Mesendoderm (in vitro differentiated cells): ENCODE measurements at regions not wholly inside any gene's neighbourhood (a gene's known extent, or its start where the extent isn't known, plus 50 kb on each side); places are given as distances from the start of the nearest gene placed in this dataset.

Source experiments
- DNase-seq: peaks from one replicate; pipeline ENCODE4 v3.0.0; 2013
- H2AK5ac ChIP-seq: 2 replicates; pipeline ENCODE4 v1.6.1; 2013; ENCODE audit warnings: low read length, inconsistent platforms
- H2BK120ac ChIP-seq: 2 replicates; pipeline ENCODE4 v1.6.1; 2013; ENCODE audit warnings: low read depth, mild to moderate bottlenecking, low read length, moderate library complexity, mixed read lengths
- H2BK15ac ChIP-seq: replicated peaks from 2 replicates; pipeline ENCODE4 v1.6.1; 2013; ENCODE audit warnings: low read depth, mild to moderate bottlenecking, moderate library complexity
- H2BK5ac ChIP-seq: 2 replicates; pipeline ENCODE4 v1.6.1; 2013; ENCODE audit warnings: low read length, inconsistent platforms
- H3K18ac ChIP-seq: 2 replicates; pipeline ENCODE4 v1.6.1; 2013; ENCODE audit warnings: mild to moderate bottlenecking, low read length, mixed read lengths
- H3K23ac ChIP-seq: one replicate; pipeline ENCODE4 v1.6.1; 2013; ENCODE audit warnings: low read length
- H3K27ac ChIP-seq: 2 replicates; pipeline ENCODE4 v1.5.1; 2013; ENCODE audit warnings: low read depth, mild to moderate bottlenecking, inconsistent platforms, low read length, moderate library complexity
- H3K27me3 ChIP-seq: 2 replicates; pipeline ENCODE4 v1.6.1; 2013; ENCODE audit warnings: low read length, control low read depth, mild to moderate bottlenecking, inconsistent platforms; ENCODE audit not compliant: insufficient read depth, poor library complexity
- H3K36me3 ChIP-seq: 2 replicates; pipeline ENCODE4 v1.6.1; 2013; ENCODE audit warnings: low read length, inconsistent platforms; ENCODE audit not compliant: control insufficient read depth, insufficient read depth
- H3K4ac ChIP-seq: one replicate; pipeline ENCODE4 v1.6.1; 2013; ENCODE audit warnings: low read depth, mild to moderate bottlenecking, low read length, moderate library complexity
- H3K4me1 ChIP-seq: 2 replicates; pipeline ENCODE4 v1.6.1; 2013; ENCODE audit warnings: low read depth, low read length, inconsistent platforms; ENCODE audit not compliant: control insufficient read depth
- H3K4me2 ChIP-seq: 2 replicates; pipeline ENCODE4 v1.6.1; 2013; ENCODE audit warnings: low read length
- H3K4me3 ChIP-seq: 2 replicates; pipeline ENCODE4 v1.5.1; 2013; ENCODE audit warnings: mild to moderate bottlenecking, low read length
- H3K56ac ChIP-seq: one replicate; pipeline ENCODE4 v1.6.1; 2013; ENCODE audit warnings: low read length
- H3K79me1 ChIP-seq: 2 replicates; pipeline ENCODE4 v1.6.1; 2013; ENCODE audit warnings: low read length, inconsistent platforms
- H3K79me2 ChIP-seq: 2 replicates; pipeline ENCODE4 v1.6.1; 2013; ENCODE audit warnings: mild to moderate bottlenecking, low read length; ENCODE audit not compliant: control insufficient read depth, insufficient read depth
- H3K9ac ChIP-seq: 2 replicates; pipeline ENCODE4 v1.6.1; 2013; ENCODE audit warnings: low read length, inconsistent platforms
- H4K5ac ChIP-seq: one replicate; pipeline ENCODE4 v1.6.1; 2013; ENCODE audit warnings: low read length
- H4K8ac ChIP-seq: one replicate; pipeline ENCODE4 v1.6.1; 2013; ENCODE audit warnings: low read depth, mild to moderate bottlenecking, control low read depth, low read length, moderate library complexity
- WGBS: extraction: QIAGEN DNeasy Blood & Tissue Kit; methylation state at CpG from one replicate; pipeline ENCODE4 v1.1.7; 2013; ENCODE audit warnings: low lambda C conversion rate, missing lambda C conversion rate; ENCODE audit not compliant: insufficient coverage; ENCODE audit errors: extremely low coverage; 5-methylcytosine and 5-hydroxymethylcytosine counted together

- WGBS: no CpG with 5 or more reads among the region's 2 CpGs
- Histone ChIP-seq H3K4me3 (no peak overlapping the region), H3K4me1 (no peaks in the 10 kb centered on the region), H3K27me3 (no peaks in the 10 kb centered on the region), H4K5ac (no peak overlapping the region), H3K27ac (no peak overlapping the region), H3K79me2 (no peaks in the 10 kb centered on the region), H3K56ac (no peak overlapping the region), H2BK15ac (no peak overlapping the region), H2BK5ac (no peak overlapping the region), H2AK5ac (no peak overlapping the region), H3K4ac (no peak overlapping the region), H4K8ac (no peak overlapping the region), H3K36me3 (no peaks in the 10 kb centered on the region), H3K23ac (no peak overlapping the region), H3K18ac (no peak overlapping the region), H3K9ac (no peak overlapping the region), H2BK120ac (no peak overlapping the region), H3K4me2 (no peak overlapping the region), H3K79me1 (no peaks in the 10 kb centered on the region)
- DNase-seq: no peak
Measured at GRCh38 chr2:71778514-71778913, 325.2 kb downstream of the DYSF start.

GRCh38 chr2:71777946-71778345, 324.6 kb downstream of the DYSF start:
- Histone ChIP-seq H3K4me2 (no peak overlapping the region), H3K4me1 (no peaks in the 10 kb centered on the region), H2BK120ac (no peak overlapping the region), H3K4ac (no peak overlapping the region), H3K27ac (no peak overlapping the region), H4K8ac (no peak overlapping the region), H3K27me3 (no peaks in the 10 kb centered on the region), H3K36me3 (no peaks in the 10 kb centered on the region), H3K79me1 (no peaks in the 10 kb centered on the region), H3K9ac (no peak overlapping the region), H3K4me3 (no peak overlapping the region), H2AK5ac (no peak overlapping the region), H3K79me2 (no peaks in the 10 kb centered on the region), H2BK15ac (no peak overlapping the region), H3K23ac (no peak overlapping the region), H2BK5ac (no peak overlapping the region), H3K18ac (no peak overlapping the region), H4K5ac (no peak overlapping the region), H3K56ac (no peak overlapping the region)
- no peak for DNase-seq
- no CpG with 5 or more reads among the region's 4 CpGs for WGBS

- no peaks in the 10 kb centered on the region for H3K36me3 ChIP-seq
- H3K27me3 ChIP-seq: no peaks in the 10 kb centered on the region
- no peak overlapping the region for H4K5ac ChIP-seq
- no peak overlapping the region for H2BK120ac ChIP-seq
- DNase-seq: no peak
- no peak overlapping the region for H3K9ac ChIP-seq
- no peak overlapping the region for H3K4me2 ChIP-seq
- H3K4me3 ChIP-seq: no peak overlapping the region
- no peak overlapping the region for H2BK15ac ChIP-seq
- H3K79me2 ChIP-seq: no peaks in the 10 kb centered on the region
- no CpG with 5 or more reads among the region's 3 CpGs for whole genome bisulfite sequencing
- H3K4ac ChIP-seq: no peak overlapping the region
- no peak overlapping the region for H3K18ac ChIP-seq
- no peak overlapping the region for H4K8ac ChIP-seq
- no peaks in the 10 kb centered on the region for H3K4me1 ChIP-seq
- H3K56ac ChIP-seq: no peak overlapping the region
- no peak overlapping the region for H3K23ac ChIP-seq
- no peak overlapping the region for H3K27ac ChIP-seq
- no peak overlapping the region for H2BK5ac ChIP-seq
- H3K79me1 ChIP-seq: no peaks in the 10 kb centered on the region
- H2AK5ac ChIP-seq: no peak overlapping the region
Measured at GRCh38 chr2:71776227-71776626, 322.9 kb downstream of the DYSF start.

GRCh38 chr2:71773218-71773617, 319.9 kb downstream of the DYSF start:
- Histone ChIP-seq H3K27ac (no peak overlapping the region), H2BK5ac (no peak overlapping the region), H3K4me2 (no peak overlapping the region), H2AK5ac (no peak overlapping the region), H3K56ac (no peak overlapping the region), H3K79me1 (no peaks in the 10 kb centered on the region), H3K4me1 (no peaks in the 10 kb centered on the region), H2BK15ac (no peak overlapping the region), H4K8ac (no peak overlapping the region), H3K79me2 (no peaks in the 10 kb centered on the region), H3K27me3 (no peaks in the 10 kb centered on the region), H3K4me3 (no peak overlapping the region), H3K23ac (no peak overlapping the region), H3K36me3 (no peaks in the 10 kb centered on the region), H3K4ac (no peak overlapping the region), H3K9ac (no peak overlapping the region), H4K5ac (no peak overlapping the region), H2BK120ac (no peak overlapping the region), H3K18ac (no peak overlapping the region)
- WGBS: no CpG with 5 or more reads among the region's 3 CpGs
- no peak for DNase-seq

- H3K36me3 ChIP-seq: no peaks in the 10 kb centered on the region
- H3K4me1 ChIP-seq: no peaks in the 10 kb centered on the region
- no peaks in the 10 kb centered on the region for H3K27me3 ChIP-seq
- no peak overlapping the region for H3K18ac ChIP-seq
- H3K79me1 ChIP-seq: no peaks in the 10 kb centered on the region
- H3K27ac ChIP-seq: no peak overlapping the region
- no peak overlapping the region for H3K9ac ChIP-seq
- no peak overlapping the region for H2AK5ac ChIP-seq
- H3K79me2 ChIP-seq: no peaks in the 10 kb centered on the region
- no peak overlapping the region for H2BK15ac ChIP-seq
- H3K23ac ChIP-seq: no peak overlapping the region
- WGBS: no CpG with 5 or more reads among the region's 4 CpGs
- H4K5ac ChIP-seq: no peak overlapping the region
- no peak for DNase-seq
- no peak overlapping the region for H3K4ac ChIP-seq
- H3K56ac ChIP-seq: no peak overlapping the region
- no peak overlapping the region for H2BK120ac ChIP-seq
- no peak overlapping the region for H2BK5ac ChIP-seq
- no peak overlapping the region for H4K8ac ChIP-seq
- H3K4me3 ChIP-seq: no peak overlapping the region
- H3K4me2 ChIP-seq: no peak overlapping the region
Measured at GRCh38 chr2:71772510-71773172, 319.3 kb downstream of the DYSF start.

- Histone ChIP-seq H4K5ac (no peak overlapping the region), H3K56ac (no peak overlapping the region), H3K4me2 (no peak overlapping the region), H3K9ac (no peak overlapping the region), H3K18ac (no peak overlapping the region), H3K4me1 (no peaks in the 10 kb centered on the region), H3K4ac (no peak overlapping the region), H3K23ac (no peak overlapping the region), H3K27me3 (no peaks in the 10 kb centered on the region), H3K79me1 (no peaks in the 10 kb centered on the region), H2BK5ac (no peak overlapping the region), H4K8ac (no peak overlapping the region), H2BK120ac (no peak overlapping the region), H3K4me3 (no peak overlapping the region), H3K27ac (no peak overlapping the region), H3K79me2 (no peaks in the 10 kb centered on the region), H3K36me3 (no peaks in the 10 kb centered on the region), H2BK15ac (no peak overlapping the region), H2AK5ac (no peak overlapping the region)
- no CpG with 5 or more reads among the region's 1 CpG for WGBS
- no peak for DNase-seq
Measured at GRCh38 chr2:71767663-71768062, 314.3 kb downstream of the DYSF start.
